ENCODE measurements at regions not wholly inside any gene's neighbourhood (a gene's known extent, or its start where the extent isn't known, plus 50 kb on each side); places are given as distances from the start of the nearest gene placed in this dataset.
"Not testable (repeated sequence)": the region's sequence is repeated elsewhere in the genome, so short reads cannot be mapped to it uniquely, and the experiment has no call there.

DNA sequence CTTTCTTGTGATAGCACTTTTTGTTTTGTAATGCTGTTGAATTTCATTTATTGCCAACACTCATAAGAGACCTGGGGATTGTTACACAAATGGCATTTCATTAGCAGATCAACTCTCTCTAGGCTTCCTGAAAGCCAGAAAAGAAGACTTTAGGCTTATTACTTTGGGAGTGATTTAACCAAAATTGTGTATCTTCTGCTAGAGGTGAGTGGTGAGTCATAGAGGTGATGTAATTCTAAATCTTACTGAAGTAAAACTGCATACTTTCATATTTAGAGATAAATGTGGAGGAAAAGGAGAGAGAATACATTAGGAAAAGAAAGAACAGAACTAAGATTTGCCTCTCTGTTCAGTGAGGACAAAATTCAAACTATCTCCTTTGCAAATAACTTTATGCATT is 304.7 kb upstream of the RGS17 start:
- DNase-seq (ENCODE audit: low spot score) = no peak

DNA sequence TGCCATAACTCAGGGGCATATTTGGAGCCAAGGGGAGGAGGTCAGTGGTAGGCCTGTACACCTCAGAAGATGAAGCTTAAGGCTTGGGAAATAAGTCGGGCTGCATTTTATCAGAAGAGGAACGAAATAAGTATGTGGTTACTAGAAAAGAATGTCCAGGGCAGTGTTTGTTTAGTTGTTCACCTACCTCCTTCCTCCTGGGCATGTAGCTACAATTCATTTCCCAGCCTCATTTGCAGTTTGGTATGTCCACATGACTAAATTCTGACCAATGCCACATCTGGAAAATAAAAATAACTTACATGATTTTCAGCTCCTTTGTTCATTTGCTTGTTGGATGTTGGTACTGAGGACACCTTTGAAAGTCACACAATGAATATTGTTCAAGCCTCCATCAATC is 294.5 kb upstream of the RGS17 start:
- DNase-seq (ENCODE audit: low spot score) = no peak

DNA sequence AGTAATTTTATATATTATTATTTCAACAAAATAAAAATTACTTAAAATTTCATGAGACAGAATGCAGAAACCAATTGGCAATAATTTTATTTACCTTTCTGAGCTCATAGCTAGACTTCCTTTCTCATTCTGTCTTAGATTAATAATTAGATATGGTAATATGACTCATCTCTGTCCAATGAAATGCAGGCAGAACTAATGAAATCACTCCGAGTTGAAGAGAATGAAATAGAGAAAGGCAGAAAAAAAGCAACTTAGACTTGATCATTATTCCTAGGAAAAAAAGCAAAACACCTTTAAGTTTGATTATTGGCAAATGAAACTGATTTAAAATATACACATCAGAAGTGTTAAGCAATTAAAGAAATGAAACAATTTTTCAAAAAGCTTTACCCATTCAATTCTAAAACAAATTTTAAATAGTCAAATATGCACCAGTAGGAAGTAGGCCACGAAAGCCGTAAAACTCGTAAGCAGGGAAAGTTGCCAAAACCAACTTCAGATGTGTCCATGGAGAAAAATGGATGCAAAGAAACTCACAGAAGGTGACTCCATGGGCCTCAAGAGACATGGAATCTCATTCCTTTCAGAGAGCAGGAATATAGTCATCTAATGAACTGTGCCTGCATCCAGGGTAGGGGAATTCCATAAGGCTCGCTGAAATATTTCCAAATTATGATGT is 293.8 kb upstream of the RGS17 start:
- no peak for DNase-seq (ENCODE audit: low spot score)

DNA sequence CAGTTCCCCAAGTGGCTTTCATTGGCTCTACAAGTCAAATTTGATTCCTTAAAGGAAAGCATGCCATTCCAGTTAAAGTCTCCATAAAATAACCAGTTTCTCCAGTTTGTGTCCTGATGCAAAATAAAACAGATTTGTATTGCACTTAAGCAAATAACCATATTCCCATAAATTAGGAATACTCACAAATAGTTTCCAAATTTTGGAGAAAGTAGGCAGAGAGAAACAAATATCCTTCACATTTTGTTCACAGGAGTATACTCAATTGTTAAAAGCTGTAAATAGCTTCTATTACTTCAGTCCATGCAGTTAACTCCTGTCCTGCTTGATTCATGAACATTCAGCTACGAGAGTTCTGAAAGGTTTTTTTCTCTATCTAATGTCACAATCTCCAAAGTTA is 281.4 kb upstream of the RGS17 start:
- no peak for DNase-seq (ENCODE audit: low spot score)

DNA sequence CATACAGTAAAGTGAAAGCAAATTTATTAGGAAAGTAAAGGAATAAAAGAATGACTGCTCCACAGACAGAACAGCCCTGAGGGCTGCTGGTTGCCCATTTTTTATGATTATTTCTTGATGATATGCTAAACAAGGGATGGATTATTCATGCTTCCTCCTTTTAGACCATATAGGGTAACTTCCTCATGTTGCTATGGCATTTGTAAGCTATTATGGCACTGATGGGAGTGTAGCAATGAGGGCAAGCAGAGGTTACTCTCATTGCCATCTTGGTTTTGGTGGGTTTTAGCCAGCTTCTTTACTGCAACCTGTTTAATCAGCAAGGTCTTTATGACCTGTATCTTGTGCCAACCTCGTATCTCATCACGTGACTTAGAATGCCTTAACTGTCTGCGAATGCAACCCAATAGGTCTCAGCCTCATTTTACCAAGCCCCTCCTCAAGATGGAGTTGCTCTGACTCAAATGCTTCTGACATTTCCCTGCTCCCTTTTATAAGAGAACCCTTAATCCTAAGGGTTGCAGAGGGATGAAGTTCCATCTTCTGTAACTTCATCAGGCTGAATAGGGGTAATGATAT is 280.1 kb upstream of the RGS17 start:
- no peak for DNase-seq (ENCODE audit: low spot score)

DNA sequence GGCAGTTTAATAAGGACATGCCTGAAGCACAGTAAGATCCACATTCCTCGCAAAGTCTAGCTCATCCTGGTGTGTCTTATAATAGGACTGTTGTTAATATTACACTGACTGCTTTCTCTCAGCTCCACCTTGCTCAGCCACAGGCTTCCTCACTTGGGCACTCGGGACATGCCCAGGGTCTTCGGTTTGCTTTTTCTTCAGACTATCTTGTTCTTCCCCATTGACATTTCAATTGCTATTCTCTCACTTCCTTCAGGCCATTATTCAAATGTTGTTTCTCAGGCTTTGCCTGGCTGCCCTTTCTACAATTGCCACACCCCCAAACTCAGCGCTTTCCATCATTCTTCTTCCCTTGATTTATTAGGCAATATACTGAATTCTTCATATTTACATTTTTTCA is 274.8 kb upstream of the RGS17 start:
- no peak for DNase-seq (ENCODE audit: low spot score)

DNA sequence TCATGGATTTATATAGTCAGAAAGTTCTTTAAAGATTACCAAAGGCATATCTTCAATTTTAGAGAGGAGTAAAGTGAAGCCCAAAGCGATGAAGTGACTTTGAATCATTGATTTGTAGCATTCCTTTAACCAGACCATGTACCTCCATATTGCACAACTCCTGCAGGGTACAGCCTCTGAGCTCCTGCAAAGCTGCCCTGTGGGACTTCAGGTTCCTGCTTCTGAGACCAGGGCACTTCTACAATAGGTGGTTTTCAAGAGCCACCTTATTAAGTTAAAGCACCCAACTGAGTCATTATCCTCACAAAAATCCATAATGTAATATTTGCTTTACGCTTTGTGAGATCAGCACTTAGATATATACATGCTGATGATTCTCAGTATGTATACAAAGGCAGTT is 270.7 kb upstream of the RGS17 start:
- no peak for DNase-seq (ENCODE audit: low spot score)

DNA sequence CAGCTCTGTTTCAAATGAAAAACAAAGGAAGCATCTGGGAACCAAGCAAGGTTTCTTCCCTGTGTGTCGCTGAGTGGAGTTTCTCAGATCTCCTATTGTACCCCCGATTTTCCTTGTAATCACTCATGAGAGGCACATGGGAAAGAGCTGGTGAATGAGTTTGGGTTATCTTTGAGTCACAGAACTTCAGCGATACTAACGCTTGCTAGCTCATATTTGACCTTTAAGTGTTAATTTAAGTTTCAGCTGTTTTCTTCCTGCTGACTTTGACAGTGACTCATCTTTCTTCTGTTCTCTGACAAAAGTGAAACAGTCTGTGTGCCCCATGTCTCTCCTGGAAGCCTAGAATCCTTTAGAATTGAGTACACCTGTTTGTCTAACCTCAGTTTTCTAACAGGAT is 261.1 kb upstream of the RGS17 start:
- DNase-seq (ENCODE audit: low spot score) = no peak

DNA sequence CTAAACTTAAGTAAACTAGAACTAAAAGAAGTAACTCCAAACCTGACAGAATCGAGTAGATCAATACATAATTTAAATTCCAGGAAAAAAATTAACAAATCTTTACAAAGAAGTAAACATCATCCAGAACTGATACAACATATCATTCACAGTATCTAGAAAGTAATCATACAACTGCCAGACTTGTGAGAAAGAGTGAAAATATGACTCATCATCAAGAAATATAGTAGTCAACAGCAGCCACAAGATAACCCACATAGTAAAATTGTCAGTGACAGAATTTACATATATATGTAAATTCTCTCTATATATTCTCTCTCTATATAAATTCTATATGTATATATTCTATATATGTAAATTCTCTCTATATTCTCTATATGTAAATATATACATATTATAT is 242.8 kb upstream of the RGS17 start:
- no peak for DNase-seq (ENCODE audit: low spot score)

DNA sequence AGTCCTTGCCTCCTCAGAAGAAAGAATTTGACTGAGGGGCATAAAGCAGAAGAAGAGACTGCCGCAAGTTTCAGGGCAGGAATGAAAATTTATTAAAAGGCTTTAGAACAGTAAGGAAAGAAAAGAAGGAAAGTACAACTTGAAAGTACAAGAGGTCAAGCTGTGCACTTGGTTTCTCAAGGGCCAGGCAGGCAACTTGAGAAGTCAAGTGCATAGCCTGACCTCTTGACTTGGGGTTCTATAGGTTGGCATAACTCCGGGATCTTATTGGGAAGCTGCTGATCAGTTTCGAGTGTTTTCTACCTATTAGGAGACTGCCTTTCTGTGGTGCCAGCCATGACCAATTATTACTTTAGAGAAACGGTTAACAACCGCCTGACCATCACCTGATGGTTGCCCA is 237.0 kb upstream of the RGS17 start:
- no peak for DNase-seq (ENCODE audit: low spot score)

DNA sequence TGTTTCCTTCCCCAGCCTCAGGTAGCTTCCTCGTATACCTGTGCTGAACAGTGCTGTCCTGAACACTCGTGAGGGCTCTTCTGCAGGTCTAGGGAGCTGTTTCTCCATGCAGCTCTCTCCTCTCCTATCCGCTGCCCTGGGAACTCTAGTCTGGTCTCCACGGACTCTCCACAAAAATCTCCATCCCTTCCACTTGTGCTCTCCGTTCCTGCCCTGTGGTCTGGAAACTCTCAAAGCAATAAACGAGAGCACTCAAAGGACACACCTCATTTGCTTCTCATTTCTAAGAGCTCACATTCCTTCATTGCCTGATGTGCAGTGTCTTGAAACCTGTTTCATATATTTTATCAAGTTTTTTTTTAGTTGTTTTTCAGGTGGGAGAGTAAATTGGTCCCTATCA is 235.9 kb upstream of the RGS17 start:
- no peak for DNase-seq (ENCODE audit: low spot score)

DNA sequence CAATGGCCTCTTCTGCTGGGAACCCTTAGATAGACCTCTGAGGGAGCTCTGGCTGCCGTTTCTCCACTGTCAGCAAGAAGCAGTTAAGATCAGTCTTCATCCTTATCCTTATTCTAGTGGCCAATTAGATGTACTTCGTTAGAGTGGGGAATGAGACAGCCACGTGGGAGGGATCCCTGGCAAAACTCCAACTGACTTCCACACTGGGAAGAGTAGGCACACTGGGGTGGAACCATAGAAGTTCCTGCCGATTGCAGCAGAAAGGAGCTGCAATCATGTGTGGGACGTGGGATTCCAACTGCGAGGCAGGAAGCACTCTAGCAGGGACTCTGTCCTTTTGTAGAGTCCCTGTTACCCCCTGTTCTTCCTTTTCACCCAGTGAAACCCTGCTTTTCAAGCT is 226.3 kb upstream of the RGS17 start:
- no peak for DNase-seq (ENCODE audit: low spot score)

DNA sequence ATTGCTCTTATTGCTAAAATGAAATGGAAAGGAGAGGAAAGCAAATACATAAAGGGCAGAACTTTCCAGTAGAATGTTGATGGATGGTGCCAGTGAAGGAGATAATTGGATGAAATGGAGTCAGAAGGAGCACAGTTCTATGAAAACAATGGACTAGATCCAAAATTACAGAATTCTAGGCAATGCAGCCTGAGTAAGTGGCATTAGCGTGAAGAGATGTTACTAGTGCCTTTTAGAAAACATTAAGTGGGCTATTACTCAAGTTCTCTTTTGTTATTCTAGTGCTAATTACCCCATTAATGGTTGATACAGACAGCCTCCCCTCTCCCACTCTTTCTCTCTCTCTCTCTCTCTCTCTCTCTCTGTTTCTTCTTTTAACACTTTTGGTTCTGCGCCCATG is 209.5 kb upstream of the RGS17 start:
- no peak for DNase-seq (ENCODE audit: low spot score)

DNA sequence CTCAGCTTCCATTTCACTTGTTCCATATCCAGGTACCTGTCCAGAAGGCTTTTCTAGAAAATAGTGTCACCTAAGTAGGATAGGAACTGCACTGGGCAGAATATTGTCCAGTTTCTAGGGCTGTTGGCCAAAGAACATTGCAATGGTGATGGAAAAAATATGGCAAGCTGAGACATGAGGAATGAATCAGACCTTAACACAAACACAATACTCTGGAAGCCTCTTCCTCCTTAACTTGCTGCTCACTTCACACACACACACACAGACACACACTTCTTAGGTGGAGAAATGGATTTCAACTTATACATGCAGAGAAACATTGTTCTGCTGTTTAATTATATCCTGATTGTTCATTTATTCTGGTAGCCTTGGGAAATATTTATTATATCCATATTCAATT is 203.0 kb upstream of the RGS17 start:
- DNase-seq (ENCODE audit: low spot score) = no peak

DNA sequence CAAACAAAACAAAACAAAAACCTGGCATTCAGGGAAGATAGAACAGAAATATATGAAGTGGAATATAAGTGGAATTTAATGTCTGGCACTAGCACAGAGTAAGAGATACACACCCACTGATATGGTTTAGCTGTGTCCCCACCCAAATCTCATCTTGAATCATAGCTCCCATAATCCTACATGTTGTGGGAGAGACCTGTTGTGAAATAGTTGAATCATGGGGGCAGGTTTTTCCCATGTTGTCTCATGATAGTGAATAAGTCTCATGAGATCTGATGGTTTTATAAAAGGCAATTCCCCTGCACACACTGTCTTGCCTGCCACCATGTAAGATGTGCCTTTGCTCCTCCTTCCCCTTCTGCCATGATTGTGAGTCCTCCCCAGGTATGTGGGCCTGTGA is 200.1 kb upstream of the RGS17 start:
- not testable (repeated sequence) for DNase-seq (ENCODE audit: low spot score)

DNA sequence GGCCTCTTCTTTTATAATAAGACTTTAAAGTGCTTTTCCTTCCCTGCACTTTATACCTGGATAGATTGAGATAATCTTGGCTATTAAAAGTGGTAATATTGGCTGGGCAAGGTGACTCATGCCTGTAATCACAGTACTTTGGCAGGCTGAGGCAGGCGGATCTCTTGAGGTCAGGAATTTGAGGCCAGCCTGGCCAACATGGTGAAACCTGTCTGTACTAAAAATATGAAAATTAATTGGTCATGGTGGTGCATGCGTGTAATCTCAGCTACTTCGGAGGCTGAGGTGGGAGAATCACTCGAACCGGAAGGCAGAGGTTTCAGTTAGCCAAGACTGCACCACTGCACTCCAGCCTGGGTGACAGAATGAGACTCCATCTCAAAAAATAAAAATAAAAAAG is 197.1 kb upstream of the RGS17 start:
- no peak for DNase-seq (ENCODE audit: low spot score)

DNA sequence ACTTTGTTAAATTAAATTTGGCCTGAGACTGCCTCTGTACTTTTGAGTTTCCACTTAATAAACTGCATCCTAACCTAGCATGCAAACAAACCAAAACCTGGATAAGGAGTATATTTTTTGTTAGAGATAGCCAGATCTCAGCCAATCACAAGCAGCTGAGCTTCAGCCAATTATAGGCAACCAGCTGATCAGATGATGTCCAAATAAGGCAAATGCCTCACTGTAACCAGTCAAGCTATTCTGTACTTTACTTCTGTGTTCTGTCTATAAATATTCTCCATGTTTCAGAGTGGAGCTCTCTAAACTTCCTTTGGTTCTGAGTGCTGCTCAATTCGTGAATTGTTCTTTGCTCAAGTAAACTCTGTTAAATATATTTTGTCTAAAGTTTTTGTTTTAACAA is 194.6 kb upstream of the RGS17 start:
- no peak for DNase-seq (ENCODE audit: low spot score)

DNA sequence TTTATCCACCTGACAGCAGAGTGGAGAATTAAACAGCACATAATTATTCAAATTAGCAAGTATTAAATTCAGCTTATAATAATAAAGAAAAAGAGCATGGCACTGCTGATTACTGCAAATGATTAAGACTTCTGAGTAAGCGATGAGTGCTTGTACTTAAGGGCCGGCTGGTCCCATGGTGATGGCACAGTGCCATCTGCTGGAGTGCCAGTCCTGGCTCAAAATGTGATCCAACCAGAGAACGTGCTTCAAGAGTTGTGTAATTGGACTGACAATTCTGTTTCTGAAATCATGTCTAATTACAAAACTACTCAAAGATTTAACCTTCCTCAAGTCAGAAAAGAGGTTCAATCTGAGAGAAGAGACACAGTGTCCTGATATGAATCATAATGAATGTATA is 181.6 kb upstream of the RGS17 start:
- no peak for DNase-seq (ENCODE audit: low spot score)

DNA sequence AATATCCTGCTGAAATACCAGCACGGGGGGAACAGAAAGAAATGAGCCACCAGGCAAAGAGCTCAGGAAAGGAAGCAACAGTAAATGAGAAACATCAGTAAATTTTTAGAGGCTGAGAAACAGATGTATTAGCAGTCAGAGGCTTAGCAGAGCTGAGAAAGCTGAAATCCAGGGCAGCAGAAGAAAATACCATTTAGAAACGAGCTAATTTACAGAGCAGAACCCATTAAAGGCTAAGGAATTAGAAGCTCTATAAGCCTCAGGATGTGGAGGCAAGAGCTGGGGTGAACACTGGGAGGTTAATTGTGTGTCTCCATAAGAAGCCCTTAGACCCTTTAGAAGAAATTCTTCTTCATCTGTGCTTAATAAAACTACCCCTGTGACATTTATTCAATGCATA is 178.6 kb upstream of the RGS17 start:
- no peak for DNase-seq (ENCODE audit: low spot score)

DNA sequence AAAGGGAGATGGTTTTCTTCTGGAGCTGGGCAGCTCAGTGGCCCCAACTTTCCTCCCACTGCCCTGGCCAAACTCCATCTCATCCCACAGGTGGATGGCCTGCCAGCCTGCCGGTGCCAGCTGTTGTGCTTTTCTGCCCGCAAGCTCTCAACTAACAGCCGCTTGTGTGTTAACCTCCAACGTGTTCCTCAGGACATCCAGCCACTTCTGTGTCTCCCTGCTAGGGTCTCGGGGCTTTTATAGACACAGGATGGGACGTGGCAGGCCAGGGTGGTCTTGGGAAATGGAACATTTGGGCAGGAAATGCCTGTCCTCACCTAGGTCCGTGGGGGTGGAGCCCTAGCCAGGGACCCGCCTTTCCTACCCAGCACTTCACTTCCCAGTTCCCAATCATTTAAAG is 171.1 kb upstream of the RGS17 start:
- DNase-seq (ENCODE audit: low spot score) = no peak

DNA sequence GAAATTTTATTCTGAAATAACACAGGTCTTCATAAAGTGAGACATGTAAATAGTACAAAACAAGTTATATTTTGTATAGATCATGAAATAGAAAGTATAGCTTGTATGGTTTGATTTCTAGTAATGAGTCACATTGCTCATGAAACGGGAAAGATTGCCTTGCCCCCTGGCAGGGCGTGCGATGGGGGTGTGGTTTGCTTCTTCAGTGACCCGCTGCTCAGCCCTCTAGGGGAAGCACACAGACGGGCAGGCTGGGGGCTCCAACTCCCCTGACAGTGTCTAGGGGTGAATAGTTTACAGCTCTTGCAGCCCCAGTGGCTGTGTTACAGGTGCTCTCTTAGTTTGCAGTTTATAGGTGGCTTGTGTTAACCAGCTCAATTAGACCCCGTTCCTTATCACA is 170.5 kb upstream of the RGS17 start:
- DNase-seq (ENCODE audit: low spot score) = no peak

DNA sequence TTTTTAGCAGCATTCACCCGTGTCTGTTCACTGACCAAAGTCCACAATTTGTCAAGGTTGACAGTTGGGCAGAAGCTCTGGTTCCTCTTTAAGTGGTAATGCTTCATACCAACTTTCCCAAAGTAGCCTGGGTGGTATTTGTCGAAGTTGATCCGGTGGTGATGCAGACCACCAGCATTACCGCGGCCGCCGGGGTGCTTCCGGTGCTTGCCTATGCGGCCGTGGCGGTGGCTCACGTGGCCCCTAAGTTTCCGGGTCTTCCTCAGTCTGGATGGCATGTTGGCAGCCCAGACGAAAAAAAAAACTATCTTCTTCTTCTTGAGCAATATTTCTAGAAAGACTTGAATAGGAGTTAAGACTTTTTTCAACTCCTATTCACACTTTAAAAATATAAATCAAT is 151.4 kb upstream of the RGS17 start:
- not testable (repeated sequence) for DNase-seq (ENCODE audit: low spot score)

DNA sequence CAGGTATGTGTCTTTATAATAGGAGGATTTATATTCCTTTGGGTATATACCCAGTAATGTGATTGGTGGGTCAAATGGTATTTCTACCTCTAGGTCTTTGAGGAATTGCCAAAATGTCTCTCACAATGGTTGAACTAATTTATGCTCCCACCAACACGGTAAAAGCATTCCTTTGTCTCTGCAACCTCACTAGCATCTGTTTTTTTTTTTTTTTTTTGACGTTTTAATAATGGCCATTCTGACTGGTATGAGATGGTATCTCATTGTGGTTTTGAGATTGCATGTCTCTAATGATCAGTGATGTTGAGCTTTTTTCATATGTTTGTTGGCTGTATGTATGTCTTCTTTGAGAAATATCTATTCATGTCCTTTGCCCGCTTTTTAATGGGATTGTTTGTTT is 144.9 kb upstream of the RGS17 start:
- DNase-seq (ENCODE audit: low spot score) = no peak

All from mesenteric fat pad (tissue), 1 donor.